Mesothelial cell of epicardium (in vitro differentiated cells): ENCODE measurements at regions not wholly inside any gene's neighbourhood (a gene's known extent, or its start where the extent isn't known, plus 50 kb on each side); places are given as distances from the start of the nearest gene placed in this dataset.

Experiments
- DNase-seq, 2 experiments: peaks; one replicate each; pipeline ENCODE4 v3.0.0; 2021; ENCODE audit warnings: low spot score in 2 of 2; ENCODE audit not compliant: unreplicated experiment in 2 of 2
- H3K27ac Mint-ChIP-seq: 2 replicates; pipeline ENCODE4 v1.8.0; 2021; ENCODE audit warnings: mixed read lengths
- H3K27me3 Mint-ChIP-seq: 2 replicates; pipeline ENCODE4 v1.8.0; 2021; ENCODE audit warnings: low read depth, mixed read lengths
- H3K36me3 Mint-ChIP-seq: 2 replicates; pipeline ENCODE4 v1.8.0; 2021; ENCODE audit warnings: mixed read lengths
- H3K4me1 Mint-ChIP-seq: 2 replicates; pipeline ENCODE4 v1.8.0; 2021; ENCODE audit warnings: mixed read lengths
- H3K4me3 Mint-ChIP-seq: 2 replicates; pipeline ENCODE4 v1.8.0; 2021; ENCODE audit warnings: mild to moderate bottlenecking, moderate library complexity, mixed read lengths
- H3K9me3 Mint-ChIP-seq: 2 replicates; pipeline ENCODE4 v1.8.0; 2021; ENCODE audit warnings: mixed read lengths
- CTCF ChIP-seq: fragments of 200-600 bp; sonication (generic); IDR thresholded peaks from one replicate; pipeline ENCODE4 v1.5.0; 2021; ENCODE audit warnings: antibody characterized with exemption; ENCODE audit not compliant: unreplicated experiment

- Mint-ChIP-seq H3K27me3 (peaks cover 8% of the 10 kb centered on the region), H3K9me3 (peaks cover 16% of the 10 kb centered on the region), H3K36me3 (no peaks in the 10 kb centered on the region), H3K27ac (no peak overlapping the region), H3K4me3 (no peak overlapping the region), H3K4me1 (no peaks in the 10 kb centered on the region)
- TF ChIP-seq CTCF: no peak
- DNase-seq: no peak
Measured at GRCh38 chr14:99029145-99029915, 242.7 kb downstream of the BCL11B start.

GRCh38 chr14:99029916-99030305 lies 242.1 kb downstream of the BCL11B start:
- Mint-ChIP-seq H3K27ac (no peak overlapping the region), H3K4me3 (no peak overlapping the region), H3K4me1 (no peaks in the 10 kb centered on the region), H3K36me3 (no peaks in the 10 kb centered on the region), H3K9me3 (peaks cover 16% of the 10 kb centered on the region), H3K27me3 (peaks cover 6% of the 10 kb centered on the region)
- TF ChIP-seq CTCF: no peak
- no peak for DNase-seq

- TF ChIP-seq CTCF: no peak
- Mint-ChIP-seq H3K4me3 (no peak overlapping the region), H3K27me3 (peaks cover 6% of the 10 kb centered on the region)
Measured at GRCh38 chr14:99030454-99030853, 241.5 kb downstream of the BCL11B start.

GRCh38 chr14:99032759-99033158 lies 239.2 kb downstream of the BCL11B start:
- no peak overlapping the region for H3K4me3 Mint-ChIP-seq
- H3K27me3 Mint-ChIP-seq: peaks cover 6% of the 10 kb centered on the region

More at GRCh38 chr14:99030454-99030853, 241.5 kb downstream of the BCL11B start:
- Mint-ChIP-seq H3K9me3 (peaks cover 16% of the 10 kb centered on the region), H3K4me1 (peaks cover 4% of the 10 kb centered on the region), H3K36me3 (no peaks in the 10 kb centered on the region), H3K27ac (no peak overlapping the region)
- no peak for DNase-seq

GRCh38 chr14:99033951-99034350 lies 238.0 kb downstream of the BCL11B start:
- H3K27me3 Mint-ChIP-seq: peaks cover 6% of the 10 kb centered on the region
- TF ChIP-seq CTCF: no peak
- H3K27ac Mint-ChIP-seq: no peak overlapping the region
- peaks cover 7% of the 10 kb centered on the region for H3K9me3 Mint-ChIP-seq
- H3K4me3 Mint-ChIP-seq: no peak overlapping the region
- DNase-seq: no peak
- H3K36me3 Mint-ChIP-seq: no peaks in the 10 kb centered on the region
- H3K4me1 Mint-ChIP-seq: peaks cover 13% of the 10 kb centered on the region

More at GRCh38 chr14:99032759-99033158, 239.2 kb downstream of the BCL11B start:
- Mint-ChIP-seq H3K9me3 (peaks cover 7% of the 10 kb centered on the region), H3K36me3 (no peaks in the 10 kb centered on the region), H3K4me1 (peaks cover 13% of the 10 kb centered on the region), H3K27ac (no peak overlapping the region)
- TF ChIP-seq CTCF: no peak
- no peak for DNase-seq
